ENCODE measurements at regions not wholly inside any gene's neighbourhood (a gene's known extent, or its start where the extent isn't known, plus 50 kb on each side); places are given as distances from the start of the nearest gene placed in this dataset.
A peak's percentile ranks its signal among the peaks of the same experiment; 100 is the strongest.

DNA sequence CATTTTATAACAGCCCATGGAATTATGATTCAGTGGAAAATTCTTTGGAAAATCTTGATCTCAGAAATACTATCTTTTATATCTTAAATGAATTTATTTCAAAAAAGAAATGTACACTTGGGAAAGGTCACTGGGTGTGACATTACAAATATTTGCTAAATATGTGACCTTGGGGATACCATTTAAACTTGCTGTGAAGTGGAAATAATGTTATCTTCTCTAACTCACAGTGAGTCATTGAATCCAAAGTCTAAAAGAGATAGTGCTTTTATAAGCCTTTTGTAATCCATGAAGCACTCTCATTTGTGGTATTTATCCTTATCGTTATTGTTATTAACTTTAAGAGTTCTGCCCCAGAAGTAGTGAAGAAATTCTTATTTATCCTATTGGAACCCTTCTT is 289.8 kb upstream of the SEMA6D start (continued):
- TF ChIP-seq, protein P1, sequence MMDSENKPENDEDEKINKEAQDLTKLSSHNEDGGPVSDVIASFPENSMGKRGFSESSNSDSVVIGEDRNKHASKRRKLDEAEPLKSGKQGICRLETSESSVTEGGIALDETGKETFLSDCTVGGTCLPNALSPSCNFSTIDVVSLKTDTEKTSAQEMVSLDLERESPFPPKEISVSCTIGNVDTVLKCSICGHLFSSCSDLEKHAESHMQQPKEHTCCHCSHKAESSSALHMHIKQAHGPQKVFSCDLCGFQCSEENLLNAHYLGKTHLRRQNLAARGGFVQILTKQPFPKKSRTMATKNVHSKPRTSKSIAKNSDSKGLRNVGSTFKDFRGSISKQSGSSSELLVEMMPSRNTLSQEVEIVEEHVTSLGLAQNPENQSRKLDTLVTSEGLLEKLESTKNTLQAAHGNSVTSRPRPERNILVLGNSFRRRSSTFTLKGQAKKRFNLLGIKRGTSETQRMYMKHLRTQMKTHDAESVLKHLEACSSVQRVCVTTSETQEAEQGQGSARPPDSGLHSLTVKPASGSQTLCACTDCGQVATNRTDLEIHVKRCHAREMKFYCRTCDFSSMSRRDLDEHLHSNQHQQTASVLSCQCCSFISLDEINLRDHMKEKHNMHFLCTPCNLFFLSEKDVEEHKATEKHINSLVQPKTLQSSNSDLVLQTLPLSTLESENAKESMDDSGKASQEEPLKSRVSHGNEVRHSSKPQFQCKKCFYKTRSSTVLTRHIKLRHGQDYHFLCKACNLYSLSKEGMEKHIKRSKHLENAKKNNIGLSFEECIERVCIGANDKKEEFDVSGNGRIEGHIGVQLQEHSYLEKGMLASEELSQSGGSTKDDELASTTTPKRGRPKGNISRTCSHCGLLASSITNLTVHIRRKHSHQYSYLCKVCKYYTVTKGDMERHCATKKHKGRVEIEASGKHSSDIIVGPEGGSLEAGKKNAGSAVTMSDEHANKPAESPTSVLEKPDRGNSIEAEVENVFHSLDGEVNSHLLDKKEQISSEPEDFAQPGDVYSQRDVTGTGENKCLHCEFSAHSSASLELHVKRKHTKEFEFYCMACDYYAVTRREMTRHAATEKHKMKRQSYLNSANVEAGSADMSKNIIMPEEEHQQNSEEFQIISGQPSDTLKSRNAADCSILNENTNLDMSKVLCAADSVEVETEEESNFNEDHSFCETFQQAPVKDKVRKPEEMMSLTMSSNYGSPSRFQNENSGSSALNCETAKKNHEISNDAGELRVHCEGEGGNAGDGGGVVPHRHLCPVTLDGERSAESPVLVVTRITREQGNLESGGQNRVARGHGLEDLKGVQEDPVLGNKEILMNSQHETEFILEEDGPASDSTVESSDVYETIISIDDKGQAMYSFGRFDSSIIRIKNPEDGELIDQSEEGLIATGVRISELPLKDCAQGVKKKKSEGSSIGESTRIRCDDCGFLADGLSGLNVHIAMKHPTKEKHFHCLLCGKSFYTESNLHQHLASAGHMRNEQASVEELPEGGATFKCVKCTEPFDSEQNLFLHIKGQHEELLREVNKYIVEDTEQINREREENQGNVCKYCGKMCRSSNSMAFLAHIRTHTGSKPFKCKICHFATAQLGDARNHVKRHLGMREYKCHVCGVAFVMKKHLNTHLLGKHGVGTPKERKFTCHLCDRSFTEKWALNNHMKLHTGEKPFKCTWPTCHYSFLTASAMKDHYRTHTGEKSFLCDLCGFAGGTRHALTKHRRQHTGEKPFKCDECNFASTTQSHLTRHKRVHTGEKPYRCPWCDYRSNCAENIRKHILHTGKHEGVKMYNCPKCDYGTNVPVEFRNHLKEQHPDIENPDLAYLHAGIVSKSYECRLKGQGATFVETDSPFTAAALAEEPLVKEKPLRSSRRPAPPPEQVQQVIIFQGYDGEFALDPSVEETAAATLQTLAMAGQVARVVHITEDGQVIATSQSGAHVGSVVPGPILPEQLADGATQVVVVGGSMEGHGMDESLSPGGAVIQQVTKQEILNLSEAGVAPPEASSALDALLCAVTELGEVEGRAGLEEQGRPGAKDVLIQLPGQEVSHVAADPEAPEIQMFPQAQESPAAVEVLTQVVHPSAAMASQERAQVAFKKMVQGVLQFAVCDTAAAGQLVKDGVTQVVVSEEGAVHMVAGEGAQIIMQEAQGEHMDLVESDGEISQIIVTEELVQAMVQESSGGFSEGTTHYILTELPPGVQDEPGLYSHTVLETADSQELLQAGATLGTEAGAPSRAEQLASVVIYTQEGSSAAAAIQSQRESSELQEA (CRISPR knock-in tag; IDR thresholded peaks at IDR 0.05; ENCODE audit: not compliant biosample characterization): no peak
- TF ChIP-seq SRSF9 (IDR thresholded peaks at IDR 0.05; ENCODE audit: borderline replicate concordance, insufficient read depth, low read depth, low read length, poor library complexity, severe bottlenecking) (no peak), AGO2 (optimal IDR thresholded peaks at IDR 0.05; ENCODE audit: low read depth, low read length) (no peak), JUNB (CRISPR knock-in tag; IDR thresholded peaks at IDR 0.05; ENCODE audit: borderline replicate concordance) (peak; percentile 46; the same call in 1 of the 2 replicates), ZFP36L2 (CRISPR knock-in tag; IDR thresholded peaks at IDR 0.05) (no peak), ZNF329 (CRISPR knock-in tag; IDR thresholded peaks at IDR 0.05; ENCODE audit: low read depth) (no peak), ZNF780A (CRISPR knock-in tag; IDR thresholded peaks at IDR 0.05) (no peak), FOXA1 (IDR thresholded peaks at IDR 0.05) (no peak), FOXA1 (CRISPR knock-in tag; IDR thresholded peaks at IDR 0.05) (peak; percentile 52; the same call in 1 of the 2 replicates), KDM4B (CRISPR knock-in tag; IDR thresholded peaks at IDR 0.05) (no peak), SAFB2 (CRISPR knock-in tag; IDR thresholded peaks at IDR 0.05; ENCODE audit: borderline replicate concordance, low read depth) (no peak)
- TF ChIP-seq, protein P2, sequence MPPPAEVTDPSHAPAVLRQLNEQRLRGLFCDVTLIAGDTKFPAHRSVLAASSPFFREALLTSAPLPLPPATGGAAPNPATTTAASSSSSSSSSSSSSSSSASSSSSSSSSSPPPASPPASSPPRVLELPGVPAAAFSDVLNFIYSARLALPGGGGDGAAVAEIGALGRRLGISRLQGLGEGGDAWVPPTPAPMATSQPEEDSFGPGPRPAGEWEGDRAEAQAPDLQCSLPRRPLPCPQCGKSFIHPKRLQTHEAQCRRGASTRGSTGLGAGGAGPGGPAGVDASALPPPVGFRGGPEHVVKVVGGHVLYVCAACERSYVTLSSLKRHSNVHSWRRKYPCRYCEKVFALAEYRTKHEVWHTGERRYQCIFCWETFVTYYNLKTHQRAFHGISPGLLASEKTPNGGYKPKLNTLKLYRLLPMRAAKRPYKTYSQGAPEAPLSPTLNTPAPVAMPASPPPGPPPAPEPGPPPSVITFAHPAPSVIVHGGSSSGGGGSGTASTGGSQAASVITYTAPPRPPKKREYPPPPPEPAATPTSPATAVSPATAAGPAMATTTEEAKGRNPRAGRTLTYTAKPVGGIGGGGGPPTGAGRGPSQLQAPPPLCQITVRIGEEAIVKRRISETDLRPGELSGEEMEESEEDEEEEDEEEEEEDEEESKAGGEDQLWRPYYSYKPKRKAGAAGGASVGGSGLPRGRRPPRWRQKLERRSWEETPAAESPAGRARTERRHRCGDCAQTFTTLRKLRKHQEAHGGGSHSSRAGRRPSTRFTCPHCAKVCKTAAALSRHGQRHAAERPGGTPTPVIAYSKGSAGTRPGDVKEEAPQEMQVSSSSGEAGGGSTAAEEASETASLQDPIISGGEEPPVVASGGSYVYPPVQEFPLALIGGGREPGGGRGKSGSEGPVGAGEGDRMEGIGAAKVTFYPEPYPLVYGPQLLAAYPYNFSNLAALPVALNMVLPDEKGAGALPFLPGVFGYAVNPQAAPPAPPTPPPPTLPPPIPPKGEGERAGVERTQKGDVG (CRISPR knock-in tag; IDR thresholded peaks at IDR 0.05; ENCODE audit: borderline replicate concordance): no peak
- TF ChIP-seq, protein P3, sequence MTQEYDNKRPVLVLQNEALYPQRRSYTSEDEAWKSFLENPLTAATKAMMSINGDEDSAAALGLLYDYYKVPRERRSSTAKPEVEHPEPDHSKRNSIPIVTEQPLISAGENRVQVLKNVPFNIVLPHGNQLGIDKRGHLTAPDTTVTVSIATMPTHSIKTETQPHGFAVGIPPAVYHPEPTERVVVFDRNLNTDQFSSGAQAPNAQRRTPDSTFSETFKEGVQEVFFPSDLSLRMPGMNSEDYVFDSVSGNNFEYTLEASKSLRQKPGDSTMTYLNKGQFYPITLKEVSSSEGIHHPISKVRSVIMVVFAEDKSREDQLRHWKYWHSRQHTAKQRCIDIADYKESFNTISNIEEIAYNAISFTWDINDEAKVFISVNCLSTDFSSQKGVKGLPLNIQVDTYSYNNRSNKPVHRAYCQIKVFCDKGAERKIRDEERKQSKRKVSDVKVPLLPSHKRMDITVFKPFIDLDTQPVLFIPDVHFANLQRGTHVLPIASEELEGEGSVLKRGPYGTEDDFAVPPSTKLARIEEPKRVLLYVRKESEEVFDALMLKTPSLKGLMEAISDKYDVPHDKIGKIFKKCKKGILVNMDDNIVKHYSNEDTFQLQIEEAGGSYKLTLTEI (CRISPR knock-in tag; conservative IDR thresholded peaks at IDR 0.05): no peak
